DND-41 (cell line): ENCODE measurements at regions not wholly inside any gene's neighbourhood (a gene's known extent, or its start where the extent isn't known, plus 50 kb on each side); places are given as distances from the start of the nearest gene placed in this dataset.

Experiments used
- CTCF ChIP-seq: IDR thresholded peaks from 2 replicates; pipeline ENCODE4 v1.5.1; 2012; ENCODE audit warnings: borderline replicate concordance, low read length, moderate library complexity, mild to moderate bottlenecking; ENCODE audit not compliant: poor library complexity, severe bottlenecking; ENCODE audit errors: extremely low read depth
- EZH2 ChIP-seq: IDR thresholded peaks from 3 replicates; pipeline ENCODE4 v1.6.1; 2012; ENCODE audit warnings: borderline replicate concordance, low read depth, mild to moderate bottlenecking, moderate library complexity, low read length, inconsistent platforms; ENCODE audit not compliant: severe bottlenecking

DNA sequence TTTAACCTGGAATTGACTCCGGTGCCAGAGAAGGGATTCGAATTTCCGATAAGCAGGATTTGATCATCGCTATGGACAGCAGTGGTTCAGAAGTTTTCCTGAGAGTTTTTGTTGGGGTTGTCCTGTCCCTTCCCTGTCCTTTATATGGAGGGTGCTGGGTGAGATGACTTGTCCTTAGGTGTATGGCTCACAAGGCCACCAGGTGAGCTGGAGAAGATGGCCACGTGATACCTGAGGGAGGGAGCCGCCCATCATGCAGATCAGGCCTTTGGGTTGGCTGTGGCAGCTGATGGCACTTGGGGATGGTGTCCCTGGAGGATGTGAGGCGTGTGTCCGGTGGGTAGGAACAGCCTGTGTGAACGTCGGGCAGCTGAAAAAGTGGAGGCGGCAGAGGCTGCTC, 187.7 kb downstream of the PTPN20 start:
- TF ChIP-seq CTCF (no peak), EZH2 (no peak)
